C4-2B (cell line): ENCODE measurements at regions not wholly inside any gene's neighbourhood (a gene's known extent, or its start where the extent isn't known, plus 50 kb on each side); places are given as distances from the start of the nearest gene placed in this dataset.

Source experiments
- CTCF ChIP-seq: fragments of 450-650 bp; conservative IDR thresholded peaks from 2 replicates; pipeline ENCODE4 v1.5.1; 2017; ENCODE audit warnings: mild to moderate bottlenecking
- ZFX ChIP-seq: fragments of 450-650 bp; IDR thresholded peaks from 2 replicates; pipeline ENCODE4 v1.6.1; 2017

- no peak for TF ChIP-seq CTCF
- no peak for TF ChIP-seq ZFX
Measured at GRCh38 chr22:48431014-48431413, 1396.7 kb downstream of the BRD1 start.
